Prostate gland (tissue), 2 donors: ENCODE measurements at regions not wholly inside any gene's neighbourhood (a gene's known extent, or its start where the extent isn't known, plus 50 kb on each side); places are given as distances from the start of the nearest gene placed in this dataset.

Experiments
- CTCF ChIP-seq, 4 experiments: fragments of 200-600 bp in 2 of 4; fragments of 450-650 bp in 2 of 4; sonication (generic) in 2 of 4; IDR thresholded peaks; 1 replicate in 3 of 4; 2 replicates in 1 of 4; pipeline ENCODE4 v1.5.1; 2016 to 2019; ENCODE audit warnings: antibody characterized with exemption in 4 of 4, mild to moderate bottlenecking in 2 of 4, moderate library complexity in 2 of 4
- POLR2A ChIP-seq: fragments of 450-650 bp; IDR thresholded peaks from one replicate; pipeline ENCODE4 v1.6.1; 2016; ENCODE audit warnings: antibody characterized with exemption, mild to moderate bottlenecking

- TF ChIP-seq CTCF (IDR thresholded peaks at IDR 0.05) (no peak), POLR2A (no peak)
Measured at GRCh38 chr3:170721563-170721962, 135.7 kb upstream of the SLC7A14 start.
